ENCODE measurements at regions not wholly inside any gene's neighbourhood (a gene's known extent, or its start where the extent isn't known, plus 50 kb on each side); places are given as distances from the start of the nearest gene placed in this dataset.

- BruUV-seq (replicated peaks): no TSS peak
- ChIA-PET POLR2A (no interaction called here), CTCF (no interaction called here)
- DNase-seq (ENCODE audit: low read depth, low spot score) (no peak), ATAC-seq (no peak)
- intact Hi-C loops (cut with micrococcal nuclease; ENCODE audit: unreplicated experiment) (no loop called here), in situ Hi-C loops (cut with HindIII; ENCODE audit: low pct_unique_long_range_greater_than_20kb, low sequenced_read_pairs) (no loop called here)
- H3K27me3 ChIP-seq (ENCODE audit: control insufficient read depth, insufficient read depth, low read length): no peaks in the 10 kb centered on the region
- H3K9me3 ChIP-seq (ENCODE audit: control insufficient read depth, insufficient read depth, low read depth, low read length): no peaks in the 10 kb centered on the region
- TF ChIP-seq SIN3A (IDR thresholded peaks at IDR 0.05; ENCODE audit: borderline replicate concordance, insufficient read depth, low read depth, low read length) (no peak), TCF7L2 (IDR thresholded peaks at IDR 0.05; ENCODE audit: low read depth, low read length) (no peak), CTCF (IDR thresholded peaks at IDR 0.05) (no peak), REST (IDR thresholded peaks at IDR 0.05; ENCODE audit: insufficient read depth in 1 of 2, low read depth in 2 of 2, low read length in 1 of 2) (no peak), POLR2AphosphoS5 (IDR thresholded peaks at IDR 0.05; ENCODE audit: low read depth, low read length) (no peak)
- H3K36me3 ChIP-seq (ENCODE audit: control insufficient read depth, insufficient read depth, low read length): no peaks in the 10 kb centered on the region
- no peak overlapping the region for H3K27ac ChIP-seq (ENCODE audit: low read length)
- no peaks in the 10 kb centered on the region for H3K4me1 ChIP-seq (ENCODE audit: control insufficient read depth, insufficient read depth, low read length)
- no peak overlapping the region for H3K4me3 ChIP-seq (ENCODE audit: low read depth in 2 of 2, low read length in 2 of 2)
Observed at GRCh38 chr12:13727707-13728195, 253.7 kb downstream of the GRIN2B start.

GRCh38 chr12:13725049-13725448 is 256.4 kb downstream of the GRIN2B start:
- no peak overlapping the region for H3K4me3 ChIP-seq (ENCODE audit: low read depth in 2 of 2, low read length in 2 of 2)
- BruUV-seq (replicated peaks): no TSS peak
- H3K36me3 ChIP-seq (ENCODE audit: control insufficient read depth, insufficient read depth, low read length): no peaks in the 10 kb centered on the region
- ChIA-PET POLR2A (no interaction called here), CTCF (no interaction called here)
- no peak for ATAC-seq
- intact Hi-C loops (cut with micrococcal nuclease; ENCODE audit: unreplicated experiment) (no loop called here), in situ Hi-C loops (cut with HindIII; ENCODE audit: low pct_unique_long_range_greater_than_20kb, low sequenced_read_pairs) (no loop called here)
- H3K4me1 ChIP-seq (ENCODE audit: control insufficient read depth, insufficient read depth, low read length): no peaks in the 10 kb centered on the region
- TF ChIP-seq POLR2AphosphoS5 (IDR thresholded peaks at IDR 0.05; ENCODE audit: low read depth, low read length) (no peak), SIN3A (IDR thresholded peaks at IDR 0.05; ENCODE audit: borderline replicate concordance, insufficient read depth, low read depth, low read length) (no peak), REST (IDR thresholded peaks at IDR 0.05; ENCODE audit: insufficient read depth in 1 of 2, low read depth in 2 of 2, low read length in 1 of 2) (no peak), TCF7L2 (IDR thresholded peaks at IDR 0.05; ENCODE audit: low read depth, low read length) (no peak), CTCF (IDR thresholded peaks at IDR 0.05) (no peak)
- H3K9me3 ChIP-seq (ENCODE audit: control insufficient read depth, insufficient read depth, low read depth, low read length): no peaks in the 10 kb centered on the region
- DNase-seq (ENCODE audit: low read depth, low spot score): no peak
- H3K27me3 ChIP-seq (ENCODE audit: control insufficient read depth, insufficient read depth, low read length): no peaks in the 10 kb centered on the region
- H3K27ac ChIP-seq (ENCODE audit: low read length): no peak overlapping the region

Measured in Panc1 (cell line).